ENCODE measurements at regions not wholly inside any gene's neighbourhood (a gene's known extent, or its start where the extent isn't known, plus 50 kb on each side); places are given as distances from the start of the nearest gene placed in this dataset.
A peak's percentile ranks its signal among the peaks of the same experiment; 100 is the strongest.
"Not testable (repeated sequence)": the region's sequence is repeated elsewhere in the genome, so short reads cannot be mapped to it uniquely, and the experiment has no call there.

DNA sequence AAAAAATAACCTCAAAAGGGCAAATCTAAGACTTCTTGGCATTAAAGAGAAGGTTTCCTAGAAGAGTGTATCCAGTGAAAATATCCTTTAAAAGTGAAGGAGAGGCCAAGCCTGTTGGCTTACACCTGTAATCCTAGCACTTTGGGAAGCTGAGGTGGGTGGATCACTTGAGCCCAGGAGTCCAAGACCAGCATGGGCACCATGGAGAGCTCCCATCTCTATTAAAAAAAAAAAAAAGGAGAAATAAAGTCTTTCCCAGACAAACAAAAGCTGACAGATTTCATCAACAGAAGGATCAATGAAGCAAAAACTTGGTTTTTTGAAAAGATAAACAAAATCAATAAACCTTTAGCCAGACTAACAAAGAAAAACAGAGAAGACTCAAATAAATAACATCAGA is 67.6 kb upstream of the ZNF800 start:
- TF ChIP-seq EZH2 (IDR thresholded peaks at IDR 0.05; ENCODE audit: low read depth), result no peak
- TF ChIP-seq, protein P1, sequence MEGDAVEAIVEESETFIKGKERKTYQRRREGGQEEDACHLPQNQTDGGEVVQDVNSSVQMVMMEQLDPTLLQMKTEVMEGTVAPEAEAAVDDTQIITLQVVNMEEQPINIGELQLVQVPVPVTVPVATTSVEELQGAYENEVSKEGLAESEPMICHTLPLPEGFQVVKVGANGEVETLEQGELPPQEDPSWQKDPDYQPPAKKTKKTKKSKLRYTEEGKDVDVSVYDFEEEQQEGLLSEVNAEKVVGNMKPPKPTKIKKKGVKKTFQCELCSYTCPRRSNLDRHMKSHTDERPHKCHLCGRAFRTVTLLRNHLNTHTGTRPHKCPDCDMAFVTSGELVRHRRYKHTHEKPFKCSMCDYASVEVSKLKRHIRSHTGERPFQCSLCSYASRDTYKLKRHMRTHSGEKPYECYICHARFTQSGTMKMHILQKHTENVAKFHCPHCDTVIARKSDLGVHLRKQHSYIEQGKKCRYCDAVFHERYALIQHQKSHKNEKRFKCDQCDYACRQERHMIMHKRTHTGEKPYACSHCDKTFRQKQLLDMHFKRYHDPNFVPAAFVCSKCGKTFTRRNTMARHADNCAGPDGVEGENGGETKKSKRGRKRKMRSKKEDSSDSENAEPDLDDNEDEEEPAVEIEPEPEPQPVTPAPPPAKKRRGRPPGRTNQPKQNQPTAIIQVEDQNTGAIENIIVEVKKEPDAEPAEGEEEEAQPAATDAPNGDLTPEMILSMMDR (conservative IDR thresholded peaks at IDR 0.05), result no peak
- ChIA-PET POLR2A (ENCODE audit: unreplicated experiment) (no interaction called here), CTCF (no interaction called here)
- no peaks in the 10 kb centered on the region for H3K4me1 ChIP-seq (replicated peaks; ENCODE audit: insufficient read depth)
- no peaks in the 10 kb centered on the region for H3K79me2 ChIP-seq (ENCODE audit: low read depth)
- no peaks in the 10 kb centered on the region for H3K27me3 ChIP-seq (ENCODE audit: insufficient read depth, low read depth)
- no peak overlapping the region for H3K4me3 ChIP-seq
- no peaks in the 10 kb centered on the region for H3K9me2 ChIP-seq (ENCODE audit: insufficient read depth)
- H3K27ac ChIP-seq, result no peak overlapping the region
- no peak overlapping the region for H2AFZ ChIP-seq
- no peaks in the 10 kb centered on the region for H4K20me1 ChIP-seq (ENCODE audit: insufficient read depth)
- no peaks in the 10 kb centered on the region; the same call in 1 of the 2 replicates for H3K9me3 ChIP-seq (ENCODE audit: insufficient read depth, low read depth)
- no peak overlapping the region for H3K4me2 ChIP-seq
- no peak for DNase-seq
- H3K36me3 ChIP-seq (ENCODE audit: low read depth), result no peaks in the 10 kb centered on the region
- no TSS peak for BruUV-seq (replicated peaks)
- no peaks in the 10 kb centered on the region for H3F3A ChIP-seq (ENCODE audit: insufficient read depth, low read depth)
- intact Hi-C loops (cut with micrococcal nuclease; ENCODE audit: unreplicated experiment), result no loop called here

DNA sequence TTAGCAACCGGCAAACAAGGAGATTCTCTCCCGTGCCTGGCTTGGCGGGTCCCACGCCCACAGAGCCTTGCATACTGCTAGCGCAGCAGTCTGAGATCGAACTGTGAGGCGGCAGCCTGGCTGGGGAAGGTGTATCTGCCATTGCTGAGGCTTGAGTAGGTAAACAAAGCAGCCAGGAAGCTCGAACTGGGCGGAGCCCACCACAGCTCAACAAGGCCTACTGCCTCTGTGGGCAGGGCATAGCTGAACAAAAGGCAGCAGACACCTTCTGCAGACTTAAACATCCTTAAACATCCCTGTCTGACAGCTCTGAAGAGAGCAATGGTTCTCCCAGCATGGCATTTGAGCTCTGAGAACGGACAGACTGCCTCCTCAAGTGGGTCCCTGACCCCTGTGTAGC is 58.8 kb upstream of the ZNF800 start:
- H3F3A ChIP-seq (ENCODE audit: insufficient read depth, low read depth); H3K4me2 ChIP-seq; H3K36me3 ChIP-seq (ENCODE audit: low read depth); H3K4me3 ChIP-seq; H4K20me1 ChIP-seq (ENCODE audit: insufficient read depth); H3K4me1 ChIP-seq (replicated peaks; ENCODE audit: insufficient read depth); BruUV-seq (replicated peaks); H3K27ac ChIP-seq; H3K79me2 ChIP-seq (ENCODE audit: low read depth); H3K9me3 ChIP-seq (ENCODE audit: insufficient read depth, low read depth); POLR2A ChIA-PET (ENCODE audit: unreplicated experiment); intact Hi-C loops (cut with micrococcal nuclease; ENCODE audit: unreplicated experiment); DNase-seq; H3K9me2 ChIP-seq (ENCODE audit: insufficient read depth); H2AFZ ChIP-seq; CTCF ChIA-PET: not testable (repeated sequence)
- peaks cover 44% of the 10 kb centered on the region for H3K27me3 ChIP-seq (ENCODE audit: insufficient read depth, low read depth)

DNA sequence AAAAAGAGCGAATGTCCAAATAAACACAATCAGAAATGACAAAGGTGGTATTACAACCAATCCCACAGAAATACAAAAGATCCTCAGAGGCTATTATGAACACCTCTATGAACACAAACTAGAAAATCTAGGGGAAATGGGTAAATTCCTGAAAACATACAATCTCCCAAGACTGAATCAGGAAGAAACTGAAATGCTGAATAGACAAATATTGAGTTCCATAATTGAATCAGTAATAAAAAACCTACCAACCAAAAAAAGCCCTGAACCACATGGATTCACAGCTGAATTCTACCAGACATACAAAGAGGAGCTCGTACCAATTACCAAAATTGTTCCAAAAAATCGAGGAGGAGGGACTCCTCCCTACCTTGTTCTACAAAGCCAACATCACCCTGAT is 56.1 kb upstream of the ZNF800 start:
- no peaks in the 10 kb centered on the region for H4K20me1 ChIP-seq (ENCODE audit: insufficient read depth)
- intact Hi-C loops (cut with micrococcal nuclease; ENCODE audit: unreplicated experiment), result no loop called here
- H3F3A ChIP-seq (ENCODE audit: insufficient read depth, low read depth), result no peaks in the 10 kb centered on the region
- no TSS peak for BruUV-seq (replicated peaks)
- H3K4me1 ChIP-seq (replicated peaks; ENCODE audit: insufficient read depth), result no peaks in the 10 kb centered on the region
- H2AFZ ChIP-seq, result no peak overlapping the region
- ChIA-PET POLR2A (ENCODE audit: unreplicated experiment) (no interaction called here), CTCF (no interaction called here)
- no peaks in the 10 kb centered on the region for H3K9me2 ChIP-seq (ENCODE audit: insufficient read depth)
- DNase-seq, result no peak
- H3K27me3 ChIP-seq (ENCODE audit: insufficient read depth, low read depth), result peaks cover 32% of the 10 kb centered on the region
- peaks cover 11% of the 10 kb centered on the region; the same call in 1 of the 2 replicates for H3K9me3 ChIP-seq (ENCODE audit: insufficient read depth, low read depth)
- TF ChIP-seq, protein P1 (conservative IDR thresholded peaks at IDR 0.05), result no peak
- no peak for TF ChIP-seq EZH2 (IDR thresholded peaks at IDR 0.05; ENCODE audit: low read depth)
- H3K4me3 ChIP-seq, result no peak overlapping the region
- no peaks in the 10 kb centered on the region for H3K79me2 ChIP-seq (ENCODE audit: low read depth)
- no peak overlapping the region for H3K27ac ChIP-seq
- no peak overlapping the region for H3K4me2 ChIP-seq
- H3K36me3 ChIP-seq (ENCODE audit: low read depth), result no peaks in the 10 kb centered on the region

DNA sequence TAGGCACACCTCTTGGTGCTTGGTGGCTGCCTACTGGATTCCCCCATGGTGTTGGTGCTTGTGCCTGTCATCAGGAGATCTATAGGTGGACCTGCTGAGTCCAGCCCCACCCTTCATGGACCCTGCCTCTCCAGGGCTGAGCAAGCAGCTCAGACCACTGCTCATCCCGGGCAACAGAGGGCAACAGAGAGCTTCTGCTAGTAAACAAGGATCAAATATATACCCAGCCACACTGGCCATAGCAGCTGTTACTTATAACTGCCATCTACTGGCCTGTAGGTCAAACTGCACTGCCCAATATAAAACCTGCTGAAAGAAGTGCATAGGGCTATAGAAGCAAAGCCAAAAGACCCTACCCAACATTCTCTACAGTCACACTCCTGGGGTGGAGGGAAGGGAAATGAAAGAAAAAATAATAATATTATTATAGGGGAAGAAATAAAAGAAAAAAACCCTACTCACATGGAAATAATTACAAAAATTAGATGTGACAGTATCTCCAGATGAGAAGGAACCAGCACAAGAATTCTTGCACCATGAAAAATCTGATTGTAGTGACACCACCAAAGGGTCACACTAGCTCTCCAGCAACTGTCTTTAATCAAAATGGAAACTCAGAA is 54.9 kb upstream of the ZNF800 start:
- intact Hi-C loops (cut with micrococcal nuclease; ENCODE audit: unreplicated experiment), result no loop called here

More for the DNA sequence above, 54.9 kb upstream of the ZNF800 start:
- DNase-seq, result peak; percentile 5 to 53
- CTCF ChIA-PET, result interaction anchor here (0.6 kb wide), 1 partner anchor 857 kb away, joined by 4 read pairs; no protein-coding TSS in a partner anchor
- Histone ChIP-seq H4K20me1 (ENCODE audit: insufficient read depth) (no peaks in the 10 kb centered on the region), H3K9me3 (ENCODE audit: insufficient read depth, low read depth) (peaks cover 11% of the 10 kb centered on the region; the same call in 1 of the 2 replicates), H3K4me2 (no peak overlapping the region), H2AFZ (no peak overlapping the region), H3K4me3 (no peak overlapping the region), H3K36me3 (ENCODE audit: low read depth) (no peaks in the 10 kb centered on the region), H3K9me2 (ENCODE audit: insufficient read depth) (no peaks in the 10 kb centered on the region), H3K27ac (no peak overlapping the region), H3K27me3 (ENCODE audit: insufficient read depth, low read depth) (peaks cover 25% of the 10 kb centered on the region), H3F3A (ENCODE audit: insufficient read depth, low read depth) (no peaks in the 10 kb centered on the region), H3K79me2 (ENCODE audit: low read depth) (no peaks in the 10 kb centered on the region), H3K4me1 (replicated peaks; ENCODE audit: insufficient read depth) (no peaks in the 10 kb centered on the region)
- no TSS peak for BruUV-seq (replicated peaks)
- POLR2A ChIA-PET (ENCODE audit: unreplicated experiment), result interaction anchor here (0.6 kb wide), 1 partner anchor 198 kb away, joined by 3 read pairs; no protein-coding TSS in a partner anchor
- no peak for TF ChIP-seq EZH2 (IDR thresholded peaks at IDR 0.05; ENCODE audit: low read depth)
- TF ChIP-seq, protein P1 (conservative IDR thresholded peaks at IDR 0.05), result peak; percentile 78

Measured in PC-9 (cell line).